Kidney (tissue), 13 donors: ENCODE measurements at regions not wholly inside any gene's neighbourhood (a gene's known extent, or its start where the extent isn't known, plus 50 kb on each side); places are given as distances from the start of the nearest gene placed in this dataset.

ENCODE experiments used
- DNase-seq, 5 donors: peaks; one replicate each; pipeline ENCODE4 v3.0.0-alpha.2; 2013 to 2020
- FAIRE-seq: peaks from 2 replicates; lab custom pipeline; 2012; peaks lifted over from hg19 to GRCh38; lab: Jason Lieb, UNC
- H3K27ac ChIP-seq, 2 donors: one replicate each; pipeline ENCODE4 v1.7.0; 2013; ENCODE audit warnings: low read depth in 2 of 2, low read length in 2 of 2, inconsistent platforms in 1 of 2
- H3K27me3 ChIP-seq: one replicate; pipeline ENCODE4 v1.7.1; 2013; ENCODE audit warnings: low read length, inconsistent platforms; ENCODE audit not compliant: control insufficient read depth, insufficient read depth
- H3K36me3 ChIP-seq, 3 donors: one replicate each; pipeline versions ENCODE4 v1.7.0 to v1.7.1; 2013; ENCODE audit warnings: low read length in 3 of 3, control low read depth in 1 of 3, inconsistent platforms in 1 of 3; ENCODE audit not compliant: insufficient read depth in 3 of 3, control insufficient read depth in 2 of 3
- H3K4me1 ChIP-seq, 3 donors: one replicate each; pipeline versions ENCODE4 v1.7.0 to v1.7.1; 2013; ENCODE audit warnings: low read length in 3 of 3, inconsistent platforms in 1 of 3, low read depth in 1 of 3; ENCODE audit not compliant: control insufficient read depth in 2 of 3, insufficient read depth in 2 of 3
- H3K4me3 ChIP-seq, 3 donors: one replicate each; pipeline versions ENCODE4 v1.7.0 to v1.8.1; 2013; ENCODE audit warnings: low read length in 3 of 3, control low read depth in 1 of 3, inconsistent platforms in 1 of 3
- H3K9ac ChIP-seq, 3 donors: one replicate each; pipeline versions ENCODE4 v1.7.0 to v1.7.1; 2013; ENCODE audit warnings: low read length in 3 of 3, control low read depth in 1 of 3, inconsistent platforms in 1 of 3
- H3K9me3 ChIP-seq, 3 donors: one replicate each; pipeline versions ENCODE4 v1.7.0 to v1.7.1; 2013; ENCODE audit warnings: low read length in 3 of 3, control low read depth in 1 of 3, inconsistent platforms in 1 of 3; ENCODE audit not compliant: control insufficient read depth in 2 of 3, insufficient read depth in 1 of 3
- intact Hi-C: fragments of 100-400 bp; cut with DNase I; formaldehyde crosslinking; loops from one replicate; pipeline ENCODE4 v1.11.1; 2022
- TF ChIP-seq, protein P1 (sequence below): IDR thresholded peaks from 3 replicates; pipeline ENCODE4 v1.5.1; 2012; ENCODE audit warnings: mild to moderate bottlenecking, moderate library complexity, borderline replicate concordance; ENCODE audit not compliant: insufficient read depth; ENCODE audit errors: extremely low read depth
- donor health status: control.
- donor health status: control.
- donor health status: control.
- donor health status: control.
- donor health status: control.
- donor health status: DM: yes; HTN: yes; CAD: no.
- donor health status: Normal renal cell carcinoma (clear cell type).

DNA sequence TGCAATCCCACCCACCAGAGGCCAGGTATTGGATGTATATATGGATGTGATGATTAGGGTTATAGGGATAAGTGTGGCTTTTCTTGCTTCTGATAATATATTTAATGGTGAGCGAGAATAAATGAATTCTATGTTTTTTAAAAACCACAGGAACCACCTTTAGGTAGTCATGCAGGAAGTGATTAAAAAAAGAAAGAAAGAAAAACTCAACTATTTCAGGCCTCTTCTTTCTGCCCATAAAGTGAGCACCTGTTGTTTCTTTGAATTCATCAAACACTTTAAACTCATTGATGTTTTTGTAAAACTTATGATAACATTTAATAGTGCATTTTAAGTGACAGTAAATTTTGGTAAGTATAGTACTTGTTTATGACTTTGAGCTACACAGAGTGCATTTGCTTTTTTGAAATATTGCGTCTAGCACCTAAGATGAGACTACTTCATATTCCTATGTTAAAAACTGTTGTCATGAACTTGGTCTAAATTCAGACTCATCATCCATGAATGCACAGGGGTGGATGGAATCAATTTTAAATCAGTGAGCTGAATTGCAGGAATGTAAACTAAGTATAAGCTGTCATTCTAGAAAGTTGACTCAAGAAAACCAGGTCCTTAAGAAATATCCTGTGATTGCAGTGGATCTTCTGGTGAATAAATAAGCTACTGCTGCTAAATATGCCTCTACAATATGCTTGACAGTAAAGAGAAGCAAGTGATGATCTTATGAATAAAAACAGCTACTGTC is 764.4 kb upstream of the NECTIN3 start:
- Histone ChIP-seq H3K4me1 (no peaks in the 10 kb centered on the region), H3K4me3 (no peak overlapping the region), H3K27ac (no peak overlapping the region), H3K9me3 (no peaks in the 10 kb centered on the region), H3K27me3 (no peaks in the 10 kb centered on the region), H3K9ac (no peak overlapping the region), H3K36me3 (no peaks in the 10 kb centered on the region)
- TF ChIP-seq, protein P1, sequence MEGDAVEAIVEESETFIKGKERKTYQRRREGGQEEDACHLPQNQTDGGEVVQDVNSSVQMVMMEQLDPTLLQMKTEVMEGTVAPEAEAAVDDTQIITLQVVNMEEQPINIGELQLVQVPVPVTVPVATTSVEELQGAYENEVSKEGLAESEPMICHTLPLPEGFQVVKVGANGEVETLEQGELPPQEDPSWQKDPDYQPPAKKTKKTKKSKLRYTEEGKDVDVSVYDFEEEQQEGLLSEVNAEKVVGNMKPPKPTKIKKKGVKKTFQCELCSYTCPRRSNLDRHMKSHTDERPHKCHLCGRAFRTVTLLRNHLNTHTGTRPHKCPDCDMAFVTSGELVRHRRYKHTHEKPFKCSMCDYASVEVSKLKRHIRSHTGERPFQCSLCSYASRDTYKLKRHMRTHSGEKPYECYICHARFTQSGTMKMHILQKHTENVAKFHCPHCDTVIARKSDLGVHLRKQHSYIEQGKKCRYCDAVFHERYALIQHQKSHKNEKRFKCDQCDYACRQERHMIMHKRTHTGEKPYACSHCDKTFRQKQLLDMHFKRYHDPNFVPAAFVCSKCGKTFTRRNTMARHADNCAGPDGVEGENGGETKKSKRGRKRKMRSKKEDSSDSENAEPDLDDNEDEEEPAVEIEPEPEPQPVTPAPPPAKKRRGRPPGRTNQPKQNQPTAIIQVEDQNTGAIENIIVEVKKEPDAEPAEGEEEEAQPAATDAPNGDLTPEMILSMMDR: no peak
- DNase-seq: no peak
- intact Hi-C loops: no loop called here
- no peak for FAIRE-seq

- H3K27me3 ChIP-seq: no peaks in the 10 kb centered on the region
- FAIRE-seq (no peak), DNase-seq (peak in 1 of 5 donors; percentile 1)
- no peaks in the 10 kb centered on the region for H3K9me3 ChIP-seq
- intact Hi-C loops: no loop called here
- H3K9ac ChIP-seq: no peak overlapping the region
- no peaks in the 10 kb centered on the region for H3K36me3 ChIP-seq
- no peak overlapping the region for H3K27ac ChIP-seq
- TF ChIP-seq, protein P1: no peak
- H3K4me1 ChIP-seq: no peaks in the 10 kb centered on the region
- no peak overlapping the region for H3K4me3 ChIP-seq
Observed at GRCh38 chr3:110311541-110311940, 760.1 kb upstream of the NECTIN3 start.

GRCh38 chr3:110314512-110315114 is 757.0 kb upstream of the NECTIN3 start:
- no peaks in the 10 kb centered on the region for H3K36me3 ChIP-seq
- H3K9me3 ChIP-seq: no peaks in the 10 kb centered on the region
- H3K4me1 ChIP-seq: no peaks in the 10 kb centered on the region
- intact Hi-C loops: no loop called here
- FAIRE-seq (peak; percentile 52), DNase-seq (peak in 4 of 5 donors; percentile 39 to 75 (median 56))
- no peak overlapping the region for H3K9ac ChIP-seq
- H3K27me3 ChIP-seq: no peaks in the 10 kb centered on the region
- TF ChIP-seq, protein P1: peak; percentile 81
- peak overlapping the region in 1 of 3 donors; percentile 2 for H3K4me3 ChIP-seq
- no peak overlapping the region for H3K27ac ChIP-seq
